ENCODE measurements at regions not wholly inside any gene's neighbourhood (a gene's known extent, or its start where the extent isn't known, plus 50 kb on each side); places are given as distances from the start of the nearest gene placed in this dataset.

- no peak for FAIRE-seq
- no peak for TF ChIP-seq CTCF (IDR thresholded peaks at IDR 0.05; ENCODE audit: insufficient read depth, missing control alignments)
- no peak for DNase-seq (ENCODE audit: insufficient read length, low spot score)
Observed at GRCh38 chr10:63920926-63921325, 399.7 kb downstream of the REEP3 start.

- no peak for TF ChIP-seq CTCF (IDR thresholded peaks at IDR 0.05; ENCODE audit: insufficient read depth, missing control alignments)
- FAIRE-seq (no peak), DNase-seq (ENCODE audit: insufficient read length, low spot score) (no peak)
Observed at GRCh38 chr10:63921908-63922467, 400.8 kb downstream of the REEP3 start.

GRCh38 chr10:63922468-63923284 lies 401.5 kb downstream of the REEP3 start:
- DNase-seq (ENCODE audit: insufficient read length, low spot score) (no peak), FAIRE-seq (no peak)
- TF ChIP-seq CTCF (IDR thresholded peaks at IDR 0.05; ENCODE audit: insufficient read depth, missing control alignments), result no peak

- TF ChIP-seq CTCF (IDR thresholded peaks at IDR 0.05; ENCODE audit: insufficient read depth, missing control alignments), result no peak
- no peak for FAIRE-seq
- DNase-seq (ENCODE audit: insufficient read length, low spot score), result no peak
Observed at GRCh38 chr10:63929831-63930467, 408.7 kb downstream of the REEP3 start.

GRCh38 chr10:63930584-63930983 lies 409.4 kb downstream of the REEP3 start:
- DNase-seq (ENCODE audit: insufficient read length, low spot score) (no peak), FAIRE-seq (no peak)
- TF ChIP-seq CTCF (IDR thresholded peaks at IDR 0.05; ENCODE audit: insufficient read depth, missing control alignments), result no peak

- TF ChIP-seq CTCF (IDR thresholded peaks at IDR 0.05; ENCODE audit: insufficient read depth, missing control alignments), result no peak
- FAIRE-seq, result no peak
- DNase-seq (ENCODE audit: insufficient read length, low spot score), result no peak
Observed at GRCh38 chr10:63935705-63936104, 414.5 kb downstream of the REEP3 start.

Data from D721Med (cell line).